ENCODE measurements at regions not wholly inside any gene's neighbourhood (a gene's known extent, or its start where the extent isn't known, plus 50 kb on each side); places are given as distances from the start of the nearest gene placed in this dataset.

GRCh38 chr12:48286665-48287064, 64.1 kb downstream of the ZNF641 start:
- no peak overlapping the region for H3K27ac ChIP-seq (ENCODE audit: low read depth, low read length)

GRCh38 chr12:48285751-48286650, 64.7 kb downstream of the ZNF641 start:
- H3K27ac ChIP-seq (ENCODE audit: low read depth, low read length) = no peak overlapping the region
- no peaks in the 10 kb centered on the region for H3K36me3 ChIP-seq (ENCODE audit: insufficient read depth, low read length)
- H3K9me3 Mint-ChIP-seq = peaks cover 0 to 2% (median 0%) of the 10 kb centered on the region in 5 donors
- ChIA-PET CTCF (interaction anchor here (1.0 kb wide), 1 partner anchor 88 kb away, joined by 4 read pairs; no protein-coding TSS in a partner anchor), POLR2A (interaction anchor here (0.9 kb wide), 1 partner anchor 81 kb away, joined by 5 read pairs; no protein-coding TSS in a partner anchor)
- H3K4me1 ChIP-seq (ENCODE audit: insufficient read depth, low read length) = peaks cover 17% of the 10 kb centered on the region
- peaks cover 2 to 53% of the 10 kb centered on the region in 2 donors for H3K27me3 Mint-ChIP-seq
- peak in 3 of 5 donors; percentile 14 to 45 (median 45) for DNase-seq
- H3K27ac Mint-ChIP-seq = peak overlapping the region in 7 of 8 donors; percentile 25 to 92 (median 32)
- no peak overlapping the region for H3K4me3 ChIP-seq (ENCODE audit: low read length)
- H3K4me1 Mint-ChIP-seq = peaks cover 11 to 18% (median 16%) of the 10 kb centered on the region in 3 donors
- H3K36me3 Mint-ChIP-seq = no peaks in the 10 kb centered on the region
- peak overlapping the region in 4 of 7 donors; percentile 23 to 77 (median 51) for H3K4me3 Mint-ChIP-seq
- no peaks in the 10 kb centered on the region for H3K27me3 ChIP-seq (ENCODE audit: insufficient read depth, low read length, poor library complexity, severe bottlenecking)
- H3K9me3 ChIP-seq (ENCODE audit: low read length) = no peaks in the 10 kb centered on the region

More at GRCh38 chr12:48286665-48287064, 64.1 kb downstream of the ZNF641 start:
- ChIA-PET POLR2A (no interaction called here), CTCF (interaction anchor here (0.7 to 1.0 kb wide), 2 partner anchors 89 to 167 kb away, joined by 3 to 4 read pairs; no protein-coding TSS in a partner anchor)
- H3K4me3 Mint-ChIP-seq = peak overlapping the region in 2 of 7 donors; percentile 61 to 77
- peak in 1 of 5 donors; percentile 5 for DNase-seq
- peaks cover 2 to 46% of the 10 kb centered on the region in 2 donors for H3K27me3 Mint-ChIP-seq
- Histone ChIP-seq H3K36me3 (ENCODE audit: insufficient read depth, low read length) (no peaks in the 10 kb centered on the region), H3K4me1 (ENCODE audit: insufficient read depth, low read length) (peaks cover 17% of the 10 kb centered on the region), H3K27me3 (ENCODE audit: insufficient read depth, low read length, poor library complexity, severe bottlenecking) (no peaks in the 10 kb centered on the region), H3K4me3 (ENCODE audit: low read length) (no peak overlapping the region), H3K9me3 (ENCODE audit: low read length) (no peaks in the 10 kb centered on the region)
- H3K4me1 Mint-ChIP-seq = peaks cover 11 to 18% (median 16%) of the 10 kb centered on the region in 3 donors
- H3K36me3 Mint-ChIP-seq = no peaks in the 10 kb centered on the region
- peak overlapping the region in 5 of 8 donors; percentile 25 to 92 (median 64) for H3K27ac Mint-ChIP-seq
- peaks cover 0 to 2% (median 0%) of the 10 kb centered on the region in 5 donors for H3K9me3 Mint-ChIP-seq

- peaks cover 0 to 2% (median 1%) of the 10 kb centered on the region in 3 donors for H3K36me3 Mint-ChIP-seq
- DNase-seq = no peak
- peaks cover 9 to 14% (median 13%) of the 10 kb centered on the region in 3 donors for H3K4me1 Mint-ChIP-seq
- no peak overlapping the region for H3K4me3 ChIP-seq (ENCODE audit: low read length)
- H3K36me3 ChIP-seq (ENCODE audit: insufficient read depth, low read length) = no peaks in the 10 kb centered on the region
- ChIA-PET CTCF (no interaction called here), POLR2A (no interaction called here)
- H3K27ac Mint-ChIP-seq = no peak overlapping the region
- no peak overlapping the region for H3K4me3 Mint-ChIP-seq
- H3K9me3 ChIP-seq (ENCODE audit: low read length) = no peaks in the 10 kb centered on the region
- H3K4me1 ChIP-seq (ENCODE audit: insufficient read depth, low read length) = peaks cover 13% of the 10 kb centered on the region
- peaks cover 5 to 56% of the 10 kb centered on the region in 2 donors for H3K27me3 Mint-ChIP-seq
- H3K27ac ChIP-seq (ENCODE audit: low read depth, low read length) = no peak overlapping the region
- H3K9me3 Mint-ChIP-seq = peaks cover 3 to 10% (median 8%) of the 10 kb centered on the region in 5 donors
- H3K27me3 ChIP-seq (ENCODE audit: insufficient read depth, low read length, poor library complexity, severe bottlenecking) = no peaks in the 10 kb centered on the region
Measured at GRCh38 chr12:48281811-48282210, 68.9 kb downstream of the ZNF641 start.

GRCh38 chr12:48280572-48280971, 70.1 kb downstream of the ZNF641 start:
- H3K36me3 ChIP-seq (ENCODE audit: insufficient read depth, low read length) = no peaks in the 10 kb centered on the region
- POLR2A ChIA-PET = no interaction called here
- DNase-seq = no peak

GRCh38 chr12:48279601-48280000, 71.1 kb downstream of the ZNF641 start:
- Mint-ChIP-seq H3K27me3 (peaks cover 11 to 75% of the 10 kb centered on the region in 2 donors), H3K36me3 (peaks cover 0 to 17% (median 6%) of the 10 kb centered on the region in 3 donors), H3K27ac (no peak overlapping the region), H3K4me3 (no peak overlapping the region), H3K9me3 (peaks cover 8 to 19% (median 14%) of the 10 kb centered on the region in 5 donors), H3K4me1 (no peaks in the 10 kb centered on the region)
- Histone ChIP-seq H3K4me1 (ENCODE audit: insufficient read depth, low read length) (no peaks in the 10 kb centered on the region), H3K27ac (ENCODE audit: low read depth, low read length) (no peak overlapping the region), H3K4me3 (ENCODE audit: low read length) (no peak overlapping the region), H3K36me3 (ENCODE audit: insufficient read depth, low read length) (no peaks in the 10 kb centered on the region), H3K9me3 (ENCODE audit: low read length) (no peaks in the 10 kb centered on the region), H3K27me3 (ENCODE audit: insufficient read depth, low read length, poor library complexity, severe bottlenecking) (no peaks in the 10 kb centered on the region)
- DNase-seq = no peak
- ChIA-PET POLR2A (no interaction called here), CTCF (no interaction called here)

More at GRCh38 chr12:48280572-48280971, 70.1 kb downstream of the ZNF641 start:
- no peak overlapping the region for H3K4me3 Mint-ChIP-seq
- H3K27me3 Mint-ChIP-seq = peaks cover 10 to 67% of the 10 kb centered on the region in 2 donors
- H3K4me3 ChIP-seq (ENCODE audit: low read length) = no peak overlapping the region
- CTCF ChIA-PET = no interaction called here
- H3K9me3 Mint-ChIP-seq = peaks cover 8 to 17% (median 13%) of the 10 kb centered on the region in 5 donors
- H3K36me3 Mint-ChIP-seq = peaks cover 0 to 9% (median 6%) of the 10 kb centered on the region in 3 donors
- no peak overlapping the region for H3K27ac Mint-ChIP-seq
- H3K27me3 ChIP-seq (ENCODE audit: insufficient read depth, low read length, poor library complexity, severe bottlenecking) = no peaks in the 10 kb centered on the region
- no peak overlapping the region for H3K27ac ChIP-seq (ENCODE audit: low read depth, low read length)
- H3K4me1 Mint-ChIP-seq = peaks cover under 1 to 2% (median 1%) of the 10 kb centered on the region in 3 donors
- H3K9me3 ChIP-seq (ENCODE audit: low read length) = no peaks in the 10 kb centered on the region
- peaks cover under 1% of the 10 kb centered on the region for H3K4me1 ChIP-seq (ENCODE audit: insufficient read depth, low read length)

GRCh38 chr12:48279101-48279500, 71.6 kb downstream of the ZNF641 start:
- DNase-seq = no peak

GRCh38 chr12:48276621-48277020, 73.5 kb upstream of the OR10AD1 start:
- H3K4me3 ChIP-seq (ENCODE audit: low read length) = no peak overlapping the region
- Mint-ChIP-seq H3K27me3 (peaks cover 16 to 72% of the 10 kb centered on the region in 2 donors), H3K4me3 (no peak overlapping the region), H3K27ac (no peak overlapping the region), H3K9me3 (peaks cover 8 to 19% (median 14%) of the 10 kb centered on the region in 5 donors), H3K4me1 (no peaks in the 10 kb centered on the region), H3K36me3 (peaks cover 0 to 21% (median 7%) of the 10 kb centered on the region in 3 donors)
- H3K27me3 ChIP-seq (ENCODE audit: insufficient read depth, low read length, poor library complexity, severe bottlenecking) = no peaks in the 10 kb centered on the region
- ChIA-PET CTCF (no interaction called here), POLR2A (no interaction called here)
- H3K36me3 ChIP-seq (ENCODE audit: insufficient read depth, low read length) = no peaks in the 10 kb centered on the region
- H3K9me3 ChIP-seq (ENCODE audit: low read length) = no peaks in the 10 kb centered on the region
- DNase-seq = no peak
- no peak overlapping the region for H3K27ac ChIP-seq (ENCODE audit: low read depth, low read length)
- H3K4me1 ChIP-seq (ENCODE audit: insufficient read depth, low read length) = no peaks in the 10 kb centered on the region

More at GRCh38 chr12:48279101-48279500, 71.6 kb downstream of the ZNF641 start:
- Histone ChIP-seq H3K27ac (ENCODE audit: low read depth, low read length) (no peak overlapping the region), H3K27me3 (ENCODE audit: insufficient read depth, low read length, poor library complexity, severe bottlenecking) (no peaks in the 10 kb centered on the region), H3K4me3 (ENCODE audit: low read length) (no peak overlapping the region), H3K36me3 (ENCODE audit: insufficient read depth, low read length) (no peaks in the 10 kb centered on the region), H3K9me3 (ENCODE audit: low read length) (no peaks in the 10 kb centered on the region), H3K4me1 (ENCODE audit: insufficient read depth, low read length) (no peaks in the 10 kb centered on the region)
- Mint-ChIP-seq H3K27ac (no peak overlapping the region), H3K4me3 (no peak overlapping the region), H3K27me3 (peaks cover 13 to 75% of the 10 kb centered on the region in 2 donors), H3K36me3 (peaks cover 0 to 17% (median 6%) of the 10 kb centered on the region in 3 donors), H3K4me1 (no peaks in the 10 kb centered on the region), H3K9me3 (peaks cover 8 to 19% (median 14%) of the 10 kb centered on the region in 5 donors)
- ChIA-PET POLR2A (no interaction called here), CTCF (no interaction called here)

- no peaks in the 10 kb centered on the region for H3K4me1 ChIP-seq (ENCODE audit: insufficient read depth, low read length)
- ChIA-PET POLR2A (no interaction called here), CTCF (no interaction called here)
- no peaks in the 10 kb centered on the region for H3K36me3 ChIP-seq (ENCODE audit: insufficient read depth, low read length)
- H3K4me3 ChIP-seq (ENCODE audit: low read length) = no peak overlapping the region
- Mint-ChIP-seq H3K9me3 (no peaks in the 10 kb centered on the region), H3K4me1 (peaks cover 0 to 2% (median 0%) of the 10 kb centered on the region in 3 donors), H3K36me3 (peaks cover 0 to 4% (median 0%) of the 10 kb centered on the region in 3 donors), H3K27ac (no peak overlapping the region), H3K27me3 (peaks cover 7 to 34% of the 10 kb centered on the region in 2 donors), H3K4me3 (no peak overlapping the region)
- DNase-seq = no peak
- H3K27me3 ChIP-seq (ENCODE audit: insufficient read depth, low read length, poor library complexity, severe bottlenecking) = no peaks in the 10 kb centered on the region
- H3K27ac ChIP-seq (ENCODE audit: low read depth, low read length) = no peak overlapping the region
- no peaks in the 10 kb centered on the region for H3K9me3 ChIP-seq (ENCODE audit: low read length)
Measured at GRCh38 chr12:48266826-48267225, 63.7 kb upstream of the OR10AD1 start.

Measured in CD8-positive, alpha-beta memory T cell (primary cell).